ENCODE measurements at regions not wholly inside any gene's neighbourhood (a gene's known extent, or its start where the extent isn't known, plus 50 kb on each side); places are given as distances from the start of the nearest gene placed in this dataset.
"Not testable (repeated sequence)": the region's sequence is repeated elsewhere in the genome, so short reads cannot be mapped to it uniquely, and the experiment has no call there.

DNA sequence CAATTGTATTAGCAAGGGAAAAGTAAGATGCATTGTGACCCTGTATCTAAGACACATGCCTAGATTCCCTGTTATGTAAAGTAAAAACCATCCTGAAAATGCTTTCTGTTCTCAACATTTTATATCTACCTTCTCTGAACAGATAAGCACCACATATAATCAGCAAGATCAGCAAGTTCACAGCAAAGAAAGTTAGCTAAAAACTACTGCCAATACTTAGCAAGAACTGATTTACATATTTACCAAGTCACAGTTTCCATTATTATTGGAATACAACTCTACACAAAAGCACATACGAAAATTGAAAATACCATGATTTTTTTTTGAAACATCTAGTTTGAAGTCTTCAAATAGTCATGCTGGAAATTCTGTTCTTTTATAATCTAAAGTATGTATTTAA is 1118.1 kb downstream of the TAF11L14 start:
- DNase-seq: no peak

DNA sequence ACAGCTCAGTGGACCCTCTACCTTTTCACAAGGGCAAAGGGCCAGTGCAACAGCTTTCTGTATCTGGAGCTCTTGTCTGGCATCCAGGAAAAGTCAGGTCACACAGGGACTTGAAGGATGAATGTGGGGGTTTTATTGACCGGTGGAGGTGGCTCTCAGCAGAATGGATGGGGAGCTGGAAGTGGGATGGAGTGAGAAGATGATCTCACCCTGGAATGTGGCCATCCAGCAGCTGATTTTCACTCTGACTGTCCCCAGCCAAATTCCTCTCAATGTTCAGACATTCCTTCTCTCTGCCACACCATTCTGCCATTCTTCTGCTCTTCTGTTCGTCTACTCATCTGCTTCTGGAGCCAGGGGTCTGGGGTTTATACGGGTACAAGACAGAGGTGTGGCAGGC is 1119.9 kb downstream of the TAF11L14 start:
- no peak for DNase-seq

DNA sequence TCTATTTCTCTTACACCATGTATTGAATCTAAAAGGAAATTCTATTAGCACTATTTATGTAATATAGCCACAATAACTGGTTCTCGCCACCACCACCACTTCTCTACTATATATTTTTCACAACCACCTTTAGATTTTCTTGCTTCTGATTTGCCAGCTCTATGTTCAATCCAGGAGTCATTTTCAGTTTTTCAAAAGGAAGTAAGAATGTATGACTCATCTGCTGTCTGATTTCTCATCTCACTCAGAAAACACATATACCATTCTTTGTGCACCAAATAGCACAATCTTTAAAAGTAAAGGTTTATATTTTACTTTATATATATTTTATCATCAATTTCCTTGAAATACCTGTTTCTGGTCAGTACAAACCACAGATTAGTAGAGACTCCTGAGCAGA is 1127.5 kb downstream of the TAF11L14 start:
- no peak for DNase-seq

DNA sequence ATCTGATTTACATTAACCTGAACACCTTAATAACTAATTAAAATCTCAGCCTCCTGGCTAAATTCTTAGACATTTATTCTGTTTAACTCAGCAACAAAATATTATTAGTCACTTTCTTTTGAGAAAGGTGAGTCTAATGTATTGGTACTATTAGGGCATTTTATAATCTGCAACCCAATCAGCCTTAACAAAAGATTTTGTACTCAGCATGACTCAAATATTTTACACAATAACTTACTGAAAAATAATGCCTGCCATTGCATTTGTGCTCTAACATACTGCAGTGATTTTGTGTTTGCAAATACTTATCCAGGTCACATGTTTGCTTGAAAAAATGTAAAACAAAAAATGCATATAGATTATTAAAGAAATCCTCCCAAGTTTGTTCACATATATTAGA is 1129.9 kb downstream of the TAF11L14 start:
- DNase-seq: no peak

DNA sequence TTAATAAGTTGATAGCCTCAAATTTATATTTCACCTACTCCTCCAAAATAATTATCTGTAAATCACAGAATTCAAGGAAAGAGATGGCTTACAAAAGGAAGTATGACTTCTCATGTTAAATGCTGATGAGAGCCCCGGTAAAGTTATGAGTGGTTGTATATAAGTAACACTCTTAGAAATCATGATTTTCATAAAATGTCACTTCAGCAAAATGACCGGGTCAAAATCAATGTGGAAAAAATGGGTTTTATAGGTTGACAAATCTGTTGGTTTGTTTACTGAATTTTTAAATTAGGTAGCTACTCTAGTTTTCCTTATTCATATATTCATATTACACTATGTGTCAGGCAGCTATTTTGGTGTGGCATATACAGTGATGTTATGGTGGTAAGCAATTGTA is 1131.0 kb downstream of the TAF11L14 start:
- no peak for DNase-seq

DNA sequence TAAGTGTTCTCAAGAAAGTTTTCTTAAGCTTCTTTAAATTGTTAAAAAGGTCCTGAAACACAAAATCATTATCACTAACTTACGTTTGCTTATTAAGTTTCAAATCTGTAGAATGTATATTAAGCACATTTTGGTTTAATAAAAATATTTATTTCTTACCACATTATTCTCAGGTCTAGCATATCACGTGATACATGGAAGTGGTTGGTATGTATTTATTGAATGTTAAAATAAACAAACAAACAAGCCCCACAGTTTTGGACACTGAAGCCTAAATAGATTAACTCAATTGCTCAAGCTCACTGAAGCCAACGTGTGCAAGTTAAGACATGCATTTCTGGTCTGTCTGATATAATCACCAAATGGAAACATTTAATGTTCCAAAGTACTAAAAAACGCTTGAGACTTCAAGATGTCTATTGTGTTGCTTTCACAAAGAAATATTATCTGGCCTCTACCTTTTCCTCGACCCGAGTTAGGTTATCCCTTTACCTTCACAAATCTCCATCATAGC is 1136.9 kb downstream of the TAF11L14 start:
- DNase-seq: no peak

DNA sequence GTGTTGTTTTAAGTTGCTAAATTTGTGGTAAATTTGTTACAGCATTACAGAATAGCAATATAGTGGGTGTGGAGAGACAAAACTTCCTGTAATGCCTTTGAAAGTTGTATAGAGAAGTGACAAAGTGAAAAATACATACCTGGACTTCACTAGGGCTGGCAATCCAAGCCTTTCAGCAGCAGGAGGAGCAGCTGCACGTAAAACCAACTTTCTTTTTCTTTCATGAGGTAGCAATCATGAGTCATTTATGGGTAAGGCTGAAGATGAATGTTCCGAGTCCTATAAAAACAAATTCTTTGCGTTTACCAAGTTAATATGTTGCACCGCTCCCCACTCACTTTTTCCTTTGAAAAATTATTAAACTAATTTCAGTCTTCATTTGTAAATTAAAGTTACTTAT is 1138.2 kb downstream of the TAF11L14 start:
- no peak for DNase-seq

DNA sequence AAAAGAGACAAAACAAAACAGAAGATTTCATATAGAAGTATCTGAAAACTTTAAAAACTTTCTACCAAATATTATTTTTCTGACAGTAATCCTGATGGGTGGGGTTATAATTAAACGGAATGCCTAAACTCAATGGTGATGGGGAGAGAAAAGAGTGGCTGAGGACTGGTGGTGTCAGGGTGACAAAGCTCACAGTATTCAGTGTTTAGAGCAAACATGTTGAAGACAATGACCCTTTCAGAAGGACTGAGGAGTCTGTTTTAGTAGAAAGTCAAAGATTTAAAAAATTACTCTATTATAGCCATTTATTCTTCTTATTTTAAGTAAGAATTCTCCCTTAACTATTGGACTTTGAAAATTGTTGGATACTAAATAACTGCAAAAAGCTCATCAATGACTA is 1144.0 kb downstream of the TAF11L14 start:
- DNase-seq: no peak

DNA sequence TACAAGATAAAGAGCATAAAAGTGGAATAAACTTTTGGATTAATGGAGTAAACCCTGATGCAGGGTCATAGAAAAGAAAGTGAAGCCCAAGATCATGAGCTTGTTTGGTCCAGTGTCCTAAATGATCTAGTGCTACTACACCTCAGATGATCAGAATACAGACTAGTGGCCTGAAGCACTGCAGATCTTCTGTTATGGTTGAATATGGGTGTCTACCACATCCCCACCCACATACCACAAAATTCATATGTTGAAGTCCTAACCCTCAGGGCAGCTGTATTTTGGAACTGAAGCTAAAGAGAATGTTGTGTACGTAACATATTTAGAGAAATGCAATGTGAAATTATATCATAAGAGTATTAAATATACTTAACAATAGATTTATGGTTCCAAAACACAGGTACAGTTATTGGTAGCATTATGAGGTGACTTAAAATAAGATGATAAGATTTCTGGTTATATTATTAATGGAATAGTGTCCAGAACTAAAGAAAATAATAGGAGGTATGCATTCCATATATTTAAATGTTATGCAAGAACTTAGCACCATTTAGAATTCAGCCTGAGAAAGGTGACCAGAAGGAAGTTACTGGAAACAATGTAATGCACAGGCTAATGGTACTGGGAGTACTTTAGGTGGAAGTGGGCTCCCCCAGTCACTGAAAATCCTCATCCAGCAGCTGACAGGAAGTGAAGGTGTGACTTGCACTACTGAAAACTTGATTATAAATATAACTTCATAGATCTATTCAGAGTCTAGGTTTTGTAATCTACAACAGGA is 1155.1 kb downstream of the TAF11L14 start:
- DNase-seq: no peak

DNA sequence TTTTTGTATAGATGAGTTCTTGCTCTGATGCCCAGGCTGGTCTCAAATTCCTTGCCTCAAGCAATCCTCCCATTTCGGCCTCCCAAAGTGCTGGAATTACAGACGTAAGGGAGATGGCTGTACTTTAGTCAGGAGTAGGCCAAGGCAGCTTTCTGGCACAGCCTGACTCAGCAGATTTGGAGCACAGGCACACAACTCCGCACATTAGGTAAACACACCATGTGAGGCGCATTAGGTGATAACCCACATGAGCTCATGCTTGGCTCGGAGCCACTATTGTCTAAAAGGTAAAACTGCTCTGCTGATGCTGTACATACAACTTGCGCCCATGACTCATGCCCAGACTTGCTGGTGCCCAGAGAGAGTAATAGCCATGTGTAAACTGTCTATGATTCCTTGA is 1157.9 kb downstream of the TAF11L14 start:
- no peak for DNase-seq

DNA sequence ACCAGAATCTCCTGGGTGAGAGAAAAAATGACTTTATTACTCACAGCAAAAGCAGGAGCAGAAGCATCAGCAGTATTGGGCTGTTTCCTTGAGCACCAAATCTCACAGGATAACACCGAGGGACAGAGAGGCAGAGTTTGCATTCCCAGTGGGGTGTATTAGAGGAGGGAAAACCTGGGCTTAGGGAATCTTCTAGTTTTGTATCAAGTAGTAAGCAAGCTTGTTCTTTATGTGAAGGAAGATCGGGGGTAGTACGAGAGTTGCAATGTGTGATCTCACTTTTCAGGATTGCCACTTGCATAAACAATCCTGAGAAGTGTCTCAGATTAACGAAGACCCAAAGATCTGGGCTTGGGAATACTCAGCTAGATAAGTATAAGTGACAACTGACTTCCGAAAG is 1163.0 kb downstream of the TAF11L14 start:
- no peak for DNase-seq

DNA sequence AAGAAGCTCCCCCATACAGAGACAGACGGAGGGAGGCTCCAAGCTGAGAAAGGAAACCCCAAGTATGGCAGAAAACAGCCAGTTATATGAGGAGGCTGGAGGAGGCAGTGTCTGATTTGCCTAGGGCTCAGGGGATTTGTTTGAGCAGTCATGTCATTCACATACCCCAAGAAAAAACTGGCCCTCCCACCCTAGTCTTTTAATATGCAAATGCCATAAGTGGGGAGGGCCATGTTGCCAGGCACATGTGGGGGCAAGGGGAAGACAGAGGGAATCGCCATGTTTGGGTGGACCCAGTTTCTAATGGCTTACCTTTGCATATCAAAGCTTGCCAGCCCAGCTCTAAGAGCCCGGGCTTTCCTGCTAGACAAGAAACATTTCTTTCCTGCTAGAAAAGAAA is 1163.8 kb downstream of the TAF11L14 start:
- no peak for DNase-seq

DNA sequence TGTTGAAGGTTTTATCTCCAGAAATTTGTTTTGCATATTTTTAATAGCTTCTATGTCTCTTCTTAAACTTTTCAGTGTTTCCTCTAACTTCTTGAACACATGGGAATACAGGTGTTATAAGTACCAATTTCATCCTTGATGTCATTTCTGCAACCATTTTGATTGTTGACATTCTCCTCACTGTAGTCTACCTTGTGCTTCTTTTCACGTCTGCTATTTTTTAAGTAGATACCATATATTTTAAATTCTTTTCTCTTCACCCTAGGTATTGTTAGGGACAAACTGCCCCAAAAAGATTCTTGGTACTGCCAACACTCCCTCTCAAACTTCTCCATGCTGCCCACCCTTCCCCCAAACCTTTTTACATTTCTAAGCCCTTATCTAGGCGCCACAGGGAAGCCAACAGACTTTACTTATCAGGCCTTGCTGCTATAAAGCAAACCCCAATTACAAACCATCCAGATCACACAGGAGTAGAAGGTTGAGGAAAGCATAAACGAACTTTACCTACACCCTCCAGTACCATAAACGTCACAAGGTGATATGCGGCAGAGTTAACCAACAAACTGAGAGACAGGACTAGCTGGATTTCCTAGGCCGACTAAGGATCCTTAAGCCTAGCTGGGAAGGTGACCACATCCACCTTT is 1165.3 kb downstream of the TAF11L14 start:
- no peak for DNase-seq

DNA sequence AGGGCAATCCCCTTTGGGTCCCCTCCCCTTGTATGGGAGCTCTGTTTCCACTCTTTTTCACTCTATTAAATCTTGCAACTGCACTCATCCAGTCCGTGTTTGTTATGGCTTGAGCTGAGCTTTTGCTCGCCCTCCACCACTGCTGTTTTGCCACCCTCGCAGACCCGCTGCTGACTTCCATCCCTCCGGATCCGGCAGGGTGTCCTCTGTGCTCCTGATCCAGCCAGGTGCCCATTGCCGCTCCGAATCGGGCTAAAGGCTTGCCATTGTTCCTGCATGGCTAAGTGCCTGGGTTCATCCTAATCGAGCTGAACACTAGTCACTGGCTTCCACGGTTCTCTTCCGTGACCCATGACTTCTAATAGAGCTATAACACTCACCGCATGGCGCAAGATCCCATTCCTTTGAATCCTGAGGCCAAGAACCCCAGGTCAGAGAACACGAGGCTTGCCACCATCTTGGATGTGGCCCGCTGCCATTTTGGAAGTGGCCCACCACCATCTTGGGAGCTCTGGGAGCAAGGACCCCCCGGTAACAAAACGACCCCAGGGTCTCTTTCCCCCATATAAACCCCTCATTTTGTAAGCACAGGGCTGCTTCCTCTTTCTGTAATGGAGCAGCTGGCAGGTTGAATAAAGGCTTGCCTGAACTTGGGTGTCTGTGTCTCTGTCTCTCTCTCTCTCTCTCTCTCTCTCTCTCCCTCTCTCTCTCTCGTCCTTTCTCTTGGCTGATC is 1166.2 kb downstream of the TAF11L14 start:
- no peak for DNase-seq

DNA sequence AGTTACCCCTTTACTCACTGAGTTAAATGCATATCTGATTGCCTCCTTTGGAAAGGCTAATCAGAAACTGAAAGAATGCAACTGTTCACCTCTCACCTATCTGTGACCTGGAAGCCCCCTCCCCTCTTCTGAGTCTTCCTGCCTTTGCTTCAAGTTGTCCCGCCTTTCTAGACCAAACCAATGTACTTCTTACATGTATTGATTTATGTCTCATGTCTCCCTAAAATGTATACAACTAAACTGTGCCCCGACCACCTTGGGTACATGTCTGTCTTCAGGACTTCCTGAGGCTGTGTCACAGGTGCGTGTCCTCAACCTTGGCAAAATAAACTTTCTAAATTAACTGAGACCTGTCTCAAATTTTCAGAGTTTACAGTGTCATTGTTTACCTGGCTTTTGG is 1167.2 kb downstream of the TAF11L14 start:
- DNase-seq: not testable (repeated sequence)

DNA sequence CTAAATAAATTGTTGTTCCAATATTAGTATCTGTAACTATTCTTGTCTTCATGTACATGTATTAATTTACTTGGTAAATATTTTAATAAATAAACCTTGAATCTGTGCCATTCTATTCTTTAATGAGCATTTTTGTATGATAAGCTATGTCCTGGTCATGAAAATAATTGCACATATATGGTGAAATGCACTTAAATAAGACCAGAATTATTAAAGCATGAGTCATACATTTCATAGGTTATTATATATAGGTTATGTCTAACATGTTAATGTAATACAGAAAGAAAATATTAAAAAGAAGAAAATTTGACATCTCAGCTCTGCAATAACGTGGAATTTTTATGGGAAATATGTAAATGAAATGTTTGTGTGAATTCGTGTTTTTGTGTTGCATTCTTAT is 1168.1 kb downstream of the TAF11L14 start:
- no peak for DNase-seq

DNA sequence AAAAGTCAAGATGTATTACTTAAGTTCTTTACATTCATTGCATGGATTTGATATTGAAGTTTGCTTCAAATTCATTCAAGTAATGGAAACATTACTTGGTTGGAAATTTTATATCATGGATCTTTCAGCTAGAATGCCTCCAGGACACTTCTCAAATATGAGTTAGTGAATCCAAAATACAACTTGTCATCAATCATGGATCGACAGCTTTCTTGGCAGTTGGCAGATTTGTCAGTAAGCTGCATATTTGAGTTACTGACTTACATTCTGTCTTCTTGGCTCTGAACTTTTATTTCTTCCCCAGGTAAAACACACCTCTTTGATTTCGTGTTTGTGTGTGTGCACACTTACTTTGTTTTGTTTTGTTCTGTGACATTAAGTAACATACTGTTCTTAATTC is 1171.1 kb downstream of the TAF11L14 start:
- no peak for DNase-seq

DNA sequence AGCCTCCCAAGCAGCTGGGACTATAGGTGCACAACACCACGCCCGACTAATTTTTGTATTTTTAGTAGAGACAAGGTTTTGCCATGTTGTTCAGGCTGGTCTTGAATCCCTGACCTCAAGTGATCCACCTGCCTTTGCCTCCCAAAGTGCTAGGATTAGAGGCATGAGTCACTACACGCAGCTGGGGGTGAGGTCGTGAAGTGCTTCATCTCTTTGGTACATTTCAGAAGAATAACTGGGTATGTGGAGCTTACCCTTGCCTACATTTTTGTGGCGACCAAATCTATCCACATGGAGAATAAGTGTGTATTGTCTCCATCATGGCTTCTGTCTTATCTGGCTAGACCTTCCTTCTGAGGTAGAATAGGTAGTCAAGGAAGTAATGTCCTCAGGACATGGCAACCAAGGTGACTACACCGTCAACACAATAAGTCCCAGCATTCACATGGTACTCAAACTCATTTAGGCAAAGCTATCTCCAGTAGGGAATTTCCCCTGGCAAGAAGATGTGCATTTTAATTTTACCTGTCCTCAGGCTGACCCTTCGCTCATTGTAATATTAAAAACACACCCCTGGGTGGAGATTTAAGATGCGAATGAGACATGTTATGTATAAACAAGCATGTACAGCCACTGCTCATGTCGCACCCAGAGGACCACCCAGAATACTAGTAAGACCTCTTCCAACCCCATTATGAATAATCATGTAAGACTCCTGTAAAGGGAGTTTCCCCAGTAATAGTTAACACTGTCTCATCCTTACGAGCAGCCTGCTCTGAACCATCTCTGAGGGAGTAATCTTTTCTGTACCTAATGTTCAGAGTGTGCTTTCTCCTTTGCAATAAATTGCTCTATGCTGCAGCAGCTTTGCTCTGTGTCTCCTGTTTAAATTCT is 1173.2 kb downstream of the TAF11L14 start:
- DNase-seq: no peak

DNA sequence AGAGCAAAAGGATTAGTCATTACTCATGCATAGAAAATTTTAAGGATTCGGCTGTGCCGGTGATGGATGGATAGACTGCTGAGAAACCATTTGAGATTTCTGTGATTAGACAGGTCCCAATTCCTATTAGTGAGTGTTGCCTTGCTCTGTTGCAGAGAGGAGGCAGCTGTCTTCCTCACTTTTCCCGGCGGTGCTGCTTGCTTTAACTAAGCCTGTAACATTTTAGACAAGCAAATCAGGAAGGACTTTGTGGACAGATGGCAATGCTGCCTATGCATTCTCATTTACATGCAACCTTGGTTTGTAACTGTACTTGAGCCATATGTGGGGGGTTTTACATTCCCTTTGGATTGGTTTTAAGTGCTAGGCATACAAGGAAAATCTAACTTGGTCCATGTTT is 1176.3 kb downstream of the CDH18 start:
- no peak for DNase-seq

DNA sequence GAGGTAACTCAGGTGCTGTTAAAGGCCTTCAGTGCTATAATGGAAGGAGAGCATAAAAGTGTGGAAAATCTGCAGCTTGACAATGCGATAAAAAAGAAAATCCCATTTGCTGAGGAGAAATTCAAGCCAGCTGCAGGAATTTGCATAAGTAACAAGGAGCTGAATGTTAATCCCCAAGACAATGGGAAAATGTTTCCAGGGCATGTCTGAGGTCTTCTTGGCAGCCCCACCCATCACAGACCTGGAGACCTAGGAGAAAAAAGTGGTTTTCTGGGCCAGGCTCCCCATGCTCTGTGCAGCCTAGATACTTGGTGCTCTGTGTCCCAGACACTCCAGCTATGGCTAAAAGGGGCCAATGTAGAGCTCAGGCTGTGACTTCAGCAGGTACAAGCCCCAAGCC is 1159.6 kb downstream of the CDH18 start:
- no peak for DNase-seq

DNA sequence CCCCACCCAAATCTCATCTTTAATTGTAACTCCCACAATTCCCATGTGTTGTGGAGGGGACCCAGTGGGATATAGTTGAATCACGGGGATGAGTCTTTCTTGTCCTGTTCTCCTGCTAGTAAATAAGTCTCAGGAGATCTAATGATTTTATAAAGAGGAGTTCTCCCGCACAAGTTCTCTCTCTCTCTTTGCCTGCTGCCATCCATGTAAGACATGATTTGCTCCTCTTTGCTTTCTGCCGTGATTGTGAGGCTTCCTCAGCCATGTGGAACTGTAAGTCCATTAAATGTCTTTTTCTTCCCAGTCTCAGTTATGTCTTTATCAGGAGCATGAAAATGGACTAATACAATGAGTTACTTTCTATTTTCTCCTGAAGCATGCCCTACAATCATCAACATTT is 1158.5 kb downstream of the CDH18 start:
- no peak for DNase-seq

DNA sequence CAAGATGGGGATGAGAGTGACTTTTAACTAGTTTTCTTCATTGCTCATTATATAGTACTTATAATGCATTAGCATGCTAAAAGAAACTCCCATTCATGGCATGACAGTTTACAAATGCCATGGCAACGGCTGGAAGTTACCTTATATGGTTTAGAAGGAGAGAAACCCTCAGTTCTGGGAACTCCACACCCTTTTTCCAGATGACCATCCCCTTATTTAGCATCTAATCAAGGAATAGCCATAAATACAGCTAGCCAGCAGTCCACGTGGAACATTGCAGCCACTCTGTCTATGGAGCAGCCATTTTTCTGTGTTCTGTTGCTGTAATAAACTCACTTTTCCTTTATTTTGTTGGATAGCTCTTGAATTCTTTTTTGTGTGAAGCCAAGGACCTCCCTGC is 1137.8 kb downstream of the CDH18 start:
- no peak for DNase-seq

DNA sequence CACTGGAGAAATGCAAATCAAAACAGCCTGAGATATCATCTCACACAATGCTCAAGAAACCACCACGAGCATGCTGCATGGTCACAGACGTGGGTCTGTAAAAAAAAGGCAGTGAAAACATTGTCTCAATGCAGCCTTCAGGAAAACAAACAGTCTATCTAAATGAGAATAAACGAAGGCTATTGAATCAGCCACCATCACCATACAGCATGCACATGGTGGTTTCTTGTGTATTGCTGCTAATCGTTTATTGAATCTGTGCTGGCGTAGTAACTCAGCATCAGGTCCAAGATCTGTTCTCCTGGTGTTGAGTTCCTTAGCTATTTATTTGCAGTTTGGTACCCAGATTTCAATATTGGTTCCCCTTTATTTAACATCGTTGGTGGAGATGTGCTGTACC is 1115.0 kb downstream of the CDH18 start:
- DNase-seq: no peak
